PC-9 (cell line): ENCODE measurements at regions not wholly inside any gene's neighbourhood (a gene's known extent, or its start where the extent isn't known, plus 50 kb on each side); places are given as distances from the start of the nearest gene placed in this dataset.

Experiments used
- BruUV-seq: library from RNA; stranded (reverse); fragments of 400-500 nt; replicated peaks from 2 replicates; lab custom pipeline; 2021; lab: Mats Ljungman, UMichigan
- CTCF ChIA-PET: fragments of 300-600 bp; sonication (Branson Sonifier 250); formaldehyde crosslinking; loops from one replicate; lab custom pipeline; 2022; ENCODE audit warnings: antibody characterized with exemption; lab: Charles Lee
- POLR2A ChIA-PET: fragments of 300-600 bp; sonication (Branson Sonifier 250); formaldehyde crosslinking; loops from one replicate; lab custom pipeline; 2022; ENCODE audit warnings: antibody characterized with exemption; ENCODE audit not compliant: unreplicated experiment; lab: Charles Lee
- DNase-seq, 2 experiments: peaks; one replicate each; pipeline versions ENCODE4 v3.0.0 to v3.0.0-alpha.2; 2015 to 2022; ENCODE audit warnings: mixed read lengths in 1 of 2
- H2AFZ ChIP-seq: fragments of 200-600 bp; sonication (generic); 2 replicates; pipeline ENCODE4 v1.8.1; 2017; ENCODE audit warnings: antibody characterized with exemption
- H3F3A ChIP-seq: fragments of 200-600 bp; sonication (generic); 2 replicates; pipeline ENCODE4 v1.8.1; 2017; ENCODE audit warnings: antibody characterized with exemption, mild to moderate bottlenecking, low read depth; ENCODE audit not compliant: insufficient read depth
- H3K27ac ChIP-seq: fragments of 200-600 bp; sonication (generic); 2 replicates; pipeline ENCODE4 v1.6.1; 2016; ENCODE audit warnings: mixed run types
- H3K27me3 ChIP-seq: fragments of 200-600 bp; sonication (generic); 2 replicates; pipeline ENCODE4 v1.6.1; 2016; ENCODE audit warnings: low read depth, mixed run types; ENCODE audit not compliant: insufficient read depth
- H3K36me3 ChIP-seq: fragments of 200-600 bp; sonication (generic); 2 replicates; pipeline ENCODE4 v1.6.1; 2016; ENCODE audit warnings: low read depth, mixed run types
- H3K4me1 ChIP-seq: fragments of 200-600 bp; sonication (generic); replicated peaks from 2 replicates; pipeline ENCODE4 v1.6.1; 2016; ENCODE audit warnings: mixed run types; ENCODE audit not compliant: insufficient read depth
- H3K4me2 ChIP-seq: fragments of 200-600 bp; sonication (generic); 2 replicates; pipeline ENCODE4 v1.6.1; 2017; ENCODE audit warnings: mixed run types
- H3K4me3 ChIP-seq: fragments of 200-600 bp; sonication (generic); 2 replicates; pipeline ENCODE4 v1.6.1; 2016; ENCODE audit warnings: mixed run types
- H3K79me2 ChIP-seq: fragments of 200-600 bp; sonication (generic); 2 replicates; pipeline ENCODE4 v1.6.1; 2017; ENCODE audit warnings: low read depth, mixed run types
- H3K9me2 ChIP-seq: fragments of 200-600 bp; sonication (generic); 2 replicates; pipeline ENCODE4 v1.8.1; 2017; ENCODE audit warnings: mild to moderate bottlenecking; ENCODE audit not compliant: insufficient read depth
- H3K9me3 ChIP-seq: fragments of 200-600 bp; sonication (generic); 2 replicates; pipeline ENCODE4 v1.8.1; 2016; ENCODE audit warnings: low read depth; ENCODE audit not compliant: insufficient read depth
- H4K20me1 ChIP-seq: fragments of 200-600 bp; sonication (generic); 2 replicates; pipeline ENCODE4 v1.8.1; 2017; ENCODE audit not compliant: insufficient read depth
- EZH2 ChIP-seq: fragments of 200-600 bp; sonication (generic); IDR thresholded peaks from 2 replicates; pipeline ENCODE4 v1.8.0; 2017; ENCODE audit warnings: antibody characterized with exemption, low read depth
- intact Hi-C: fragments of 100-400 bp; cut with micrococcal nuclease; formaldehyde crosslinking; loops from one replicate; pipeline ENCODE4 v1.10.0; 2022; ENCODE audit not compliant: unreplicated experiment
- TF ChIP-seq, protein P1 (sequence below): fragments of 200-600 bp; sonication (generic); conservative IDR thresholded peaks from 2 replicates; pipeline ENCODE4 v1.6.1; 2017; ENCODE audit warnings: mixed run types, antibody characterized with exemption, mild to moderate bottlenecking, moderate library complexity

DNA sequence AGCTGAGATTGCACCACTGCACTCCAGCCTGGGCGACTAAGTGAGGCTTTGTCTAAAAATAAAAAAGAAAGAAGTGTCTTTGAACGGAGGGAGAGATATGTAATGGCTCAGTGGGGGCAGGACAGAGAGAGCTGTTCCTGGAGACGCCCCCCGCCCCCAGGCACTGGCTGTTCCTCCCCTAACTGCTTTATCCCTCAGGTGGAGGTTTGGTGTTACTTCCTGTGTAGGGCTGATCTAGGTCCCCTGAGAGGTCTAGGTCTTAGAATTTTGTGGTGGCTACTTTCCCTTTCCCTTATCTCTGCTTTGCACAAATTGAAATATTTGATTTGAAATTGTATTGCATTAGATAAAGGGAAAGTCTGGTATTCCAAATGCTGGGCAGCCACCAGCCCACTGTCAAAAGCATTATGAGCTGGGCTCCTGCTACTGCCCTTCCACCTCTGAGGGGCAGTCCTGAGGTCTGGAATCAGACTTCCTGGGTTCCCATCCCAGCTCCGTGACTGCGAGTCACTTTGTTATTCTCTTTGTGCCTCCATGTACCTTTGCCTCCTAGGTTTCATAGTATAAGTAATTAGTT, 134.8 kb upstream of the KIF26B start:
- Histone ChIP-seq H3K36me3 (no peaks in the 10 kb centered on the region), H3K4me2 (no peak overlapping the region), H2AFZ (no peak overlapping the region), H3K79me2 (no peaks in the 10 kb centered on the region), H3K27me3 (no peaks in the 10 kb centered on the region), H4K20me1 (no peaks in the 10 kb centered on the region; the same call in 1 of the 2 replicates), H3K4me3 (no peak overlapping the region), H3K4me1 (no peaks in the 10 kb centered on the region), H3F3A (no peaks in the 10 kb centered on the region), H3K27ac (no peak overlapping the region), H3K9me2 (no peaks in the 10 kb centered on the region), H3K9me3 (no peaks in the 10 kb centered on the region)
- CTCF ChIA-PET: no interaction called here
- TF ChIP-seq, protein P1, sequence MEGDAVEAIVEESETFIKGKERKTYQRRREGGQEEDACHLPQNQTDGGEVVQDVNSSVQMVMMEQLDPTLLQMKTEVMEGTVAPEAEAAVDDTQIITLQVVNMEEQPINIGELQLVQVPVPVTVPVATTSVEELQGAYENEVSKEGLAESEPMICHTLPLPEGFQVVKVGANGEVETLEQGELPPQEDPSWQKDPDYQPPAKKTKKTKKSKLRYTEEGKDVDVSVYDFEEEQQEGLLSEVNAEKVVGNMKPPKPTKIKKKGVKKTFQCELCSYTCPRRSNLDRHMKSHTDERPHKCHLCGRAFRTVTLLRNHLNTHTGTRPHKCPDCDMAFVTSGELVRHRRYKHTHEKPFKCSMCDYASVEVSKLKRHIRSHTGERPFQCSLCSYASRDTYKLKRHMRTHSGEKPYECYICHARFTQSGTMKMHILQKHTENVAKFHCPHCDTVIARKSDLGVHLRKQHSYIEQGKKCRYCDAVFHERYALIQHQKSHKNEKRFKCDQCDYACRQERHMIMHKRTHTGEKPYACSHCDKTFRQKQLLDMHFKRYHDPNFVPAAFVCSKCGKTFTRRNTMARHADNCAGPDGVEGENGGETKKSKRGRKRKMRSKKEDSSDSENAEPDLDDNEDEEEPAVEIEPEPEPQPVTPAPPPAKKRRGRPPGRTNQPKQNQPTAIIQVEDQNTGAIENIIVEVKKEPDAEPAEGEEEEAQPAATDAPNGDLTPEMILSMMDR: no peak
- no peak for TF ChIP-seq EZH2
- intact Hi-C loops: no loop called here
- POLR2A ChIA-PET: no interaction called here
- DNase-seq: no peak
- no TSS peak for BruUV-seq

DNA sequence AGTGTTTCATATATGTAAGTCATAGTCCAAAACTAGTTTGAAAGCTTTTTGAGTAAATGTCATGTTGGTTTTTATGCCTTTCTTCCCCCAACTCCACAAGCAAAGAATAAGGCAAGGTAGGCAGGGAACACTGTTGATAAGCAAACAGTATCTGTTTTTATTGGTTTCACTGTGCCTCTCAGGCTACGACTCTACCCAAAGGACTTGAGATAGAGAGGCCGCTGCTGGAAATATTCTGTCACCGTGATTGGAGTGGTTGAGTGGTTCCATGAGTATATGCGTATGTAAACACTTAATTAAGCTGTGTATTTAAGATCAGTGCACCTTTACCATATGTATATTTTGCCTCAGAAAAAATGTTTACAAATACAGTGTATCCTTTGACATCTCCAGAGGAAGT, 138.1 kb upstream of the KIF26B start:
- no peak overlapping the region for H3K27ac ChIP-seq
- no peaks in the 10 kb centered on the region for H3K9me2 ChIP-seq
- no peaks in the 10 kb centered on the region for H3K79me2 ChIP-seq
- TF ChIP-seq EZH2: no peak
- TF ChIP-seq, protein P1: no peak
- CTCF ChIA-PET: no interaction called here
- no TSS peak for BruUV-seq
- H3K27me3 ChIP-seq: no peaks in the 10 kb centered on the region
- no peaks in the 10 kb centered on the region for H3F3A ChIP-seq
- H3K4me1 ChIP-seq: no peaks in the 10 kb centered on the region
- no peaks in the 10 kb centered on the region for H3K9me3 ChIP-seq
- no peak overlapping the region for H2AFZ ChIP-seq
- H4K20me1 ChIP-seq: no peaks in the 10 kb centered on the region
- no peak overlapping the region for H3K4me2 ChIP-seq
- intact Hi-C loops: no loop called here
- no peaks in the 10 kb centered on the region for H3K36me3 ChIP-seq
- POLR2A ChIA-PET: no interaction called here
- H3K4me3 ChIP-seq: no peak overlapping the region
- no peak for DNase-seq

DNA sequence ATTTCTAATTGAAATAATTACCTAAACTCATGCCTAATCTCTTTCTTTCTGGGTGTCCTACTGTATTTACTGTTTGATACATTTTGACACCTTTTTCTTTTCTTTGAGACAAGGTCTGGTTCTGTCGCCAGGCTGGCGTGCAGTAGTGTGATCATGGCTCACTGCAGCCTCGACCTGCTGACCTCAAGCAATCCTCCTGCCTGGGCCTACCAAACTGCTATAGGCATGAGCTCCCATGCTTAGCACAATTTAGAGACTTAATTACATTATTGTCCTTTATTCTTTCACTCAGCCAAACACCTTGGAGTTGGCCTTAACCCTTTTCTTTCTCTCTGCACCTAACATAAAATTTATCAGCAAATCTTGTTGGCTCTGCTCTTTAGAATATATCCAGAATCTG, 139.8 kb upstream of the KIF26B start:
- BruUV-seq: no TSS peak
- ChIA-PET CTCF (no interaction called here), POLR2A (no interaction called here)
- intact Hi-C loops: no loop called here
- no peaks in the 10 kb centered on the region for H3F3A ChIP-seq
- H3K36me3 ChIP-seq: no peaks in the 10 kb centered on the region
- H4K20me1 ChIP-seq: no peaks in the 10 kb centered on the region
- no peaks in the 10 kb centered on the region for H3K9me2 ChIP-seq
- no peak overlapping the region for H3K4me2 ChIP-seq
- H2AFZ ChIP-seq: no peak overlapping the region
- no peaks in the 10 kb centered on the region for H3K4me1 ChIP-seq
- H3K79me2 ChIP-seq: no peaks in the 10 kb centered on the region
- no peak overlapping the region for H3K4me3 ChIP-seq
- H3K9me3 ChIP-seq: no peaks in the 10 kb centered on the region
- H3K27ac ChIP-seq: no peak overlapping the region
- no peaks in the 10 kb centered on the region for H3K27me3 ChIP-seq
- no peak for DNase-seq
- no peak for TF ChIP-seq EZH2
- TF ChIP-seq, protein P1: no peak
